H9 (cell line): ENCODE measurements at regions not wholly inside any gene's neighbourhood (a gene's known extent, or its start where the extent isn't known, plus 50 kb on each side); places are given as distances from the start of the nearest gene placed in this dataset.

Source experiments
- DNase-seq: peaks from one replicate; pipeline ENCODE4 v3.0.0-alpha.2; 2017
- H2AFZ ChIP-seq: one replicate; pipeline ENCODE4 v1.6.1; 2013; ENCODE audit warnings: mild to moderate bottlenecking, low read length, control low read depth, moderate library complexity
- H2AK5ac ChIP-seq: 2 replicates; pipeline ENCODE4 v1.6.1; 2013; ENCODE audit warnings: low read length, control low read depth, mixed read lengths; ENCODE audit not compliant: insufficient read length
- H2BK120ac ChIP-seq: one replicate; pipeline ENCODE4 v1.6.1; 2013; ENCODE audit warnings: low read depth, mild to moderate bottlenecking, low read length, control low read depth, inconsistent platforms; ENCODE audit not compliant: poor library complexity, severe bottlenecking
- H2BK12ac ChIP-seq: 2 replicates; pipeline ENCODE4 v1.6.1; 2013; ENCODE audit warnings: low read length, control low read depth, mixed read lengths, low read depth; ENCODE audit not compliant: insufficient read length
- H2BK15ac ChIP-seq: 2 replicates; pipeline ENCODE4 v1.6.1; 2013; ENCODE audit warnings: low read depth, low read length, control low read depth
- H2BK20ac ChIP-seq: one replicate; pipeline ENCODE4 v1.6.1; 2013; ENCODE audit warnings: low read depth, mild to moderate bottlenecking, low read length, control low read depth, inconsistent platforms; ENCODE audit not compliant: poor library complexity, severe bottlenecking
- H2BK5ac ChIP-seq: 2 replicates; pipeline ENCODE4 v1.6.1; 2013; ENCODE audit warnings: low read length, control low read depth, mixed read lengths; ENCODE audit not compliant: insufficient read length
- H3K14ac ChIP-seq: 2 replicates; pipeline ENCODE4 v1.6.1; 2013; ENCODE audit warnings: low read length, control low read depth; ENCODE audit not compliant: insufficient read depth
- H3K18ac ChIP-seq: 2 replicates; pipeline ENCODE4 v1.6.1; 2013; ENCODE audit warnings: low read depth, mild to moderate bottlenecking, mixed read lengths, low read length, control low read depth; ENCODE audit not compliant: insufficient read length
- H3K23ac ChIP-seq: 2 replicates; pipeline ENCODE4 v1.6.1; 2013; ENCODE audit warnings: low read length, control low read depth, mixed read lengths, low read depth; ENCODE audit not compliant: insufficient read length
- H3K23me2 ChIP-seq: 2 replicates; pipeline ENCODE4 v1.6.1; 2013; ENCODE audit warnings: low read depth, mild to moderate bottlenecking, mixed read lengths, low read length, control low read depth; ENCODE audit not compliant: insufficient read length, poor library complexity, severe bottlenecking
- H3K27ac ChIP-seq: 2 replicates; pipeline ENCODE4 v1.5.1; 2013; ENCODE audit warnings: low read length, control low read depth, mixed read lengths, low read depth; ENCODE audit not compliant: insufficient read length
- H3K27me3 ChIP-seq: 2 replicates; pipeline ENCODE4 v1.6.1; 2013; ENCODE audit warnings: low read length, control low read depth, inconsistent platforms; ENCODE audit not compliant: insufficient read depth
- H3K4ac ChIP-seq: 2 replicates; pipeline ENCODE4 v1.6.1; 2013; ENCODE audit warnings: low read depth, mild to moderate bottlenecking, control low read depth, inconsistent platforms, low read length, moderate library complexity
- H3K4me1 ChIP-seq: 2 replicates; pipeline ENCODE4 v1.6.1; 2013; ENCODE audit warnings: low read length, control low read depth, inconsistent platforms; ENCODE audit not compliant: insufficient read depth
- H3K4me2 ChIP-seq: 2 replicates; pipeline ENCODE4 v1.6.1; 2013; ENCODE audit warnings: low read length, control low read depth, mixed read lengths; ENCODE audit not compliant: insufficient read length, insufficient read depth
- H3K56ac ChIP-seq: 2 replicates; pipeline ENCODE4 v1.6.1; 2013; ENCODE audit warnings: low read depth, mild to moderate bottlenecking, mixed read lengths, low read length, control low read depth; ENCODE audit not compliant: insufficient read length
- H3K79me1 ChIP-seq: 2 replicates; pipeline ENCODE4 v1.6.1; 2013; ENCODE audit warnings: low read depth, mild to moderate bottlenecking, moderate library complexity, low read length, control low read depth, inconsistent platforms; ENCODE audit not compliant: insufficient read depth, poor library complexity, severe bottlenecking
- H3K79me2 ChIP-seq: 2 replicates; pipeline ENCODE4 v1.6.1; 2013; ENCODE audit warnings: low read length, control low read depth, inconsistent platforms; ENCODE audit not compliant: insufficient read depth
- H3K9ac ChIP-seq: 2 replicates; pipeline ENCODE4 v1.6.1; 2013; ENCODE audit warnings: low read length, control low read depth, mixed read lengths; ENCODE audit not compliant: insufficient read length; ENCODE audit errors: extremely low read depth
- H3K9me3 ChIP-seq: one replicate; pipeline ENCODE4 v1.6.1; 2013; ENCODE audit warnings: low read depth, low read length, inconsistent platforms; ENCODE audit not compliant: control insufficient read depth
- H3T11ph ChIP-seq: one replicate; pipeline ENCODE4 v1.6.1; 2013; ENCODE audit warnings: mild to moderate bottlenecking, low read length, control low read depth, inconsistent platforms
- H4K20me1 ChIP-seq: one replicate; pipeline ENCODE4 v1.6.1; 2013; ENCODE audit not compliant: control insufficient read depth, insufficient read length, insufficient read depth
- H4K5ac ChIP-seq: 2 replicates; pipeline ENCODE4 v1.6.1; 2013; ENCODE audit warnings: low read depth, mild to moderate bottlenecking, mixed read lengths, low read length, control low read depth; ENCODE audit not compliant: insufficient read length
- H4K8ac ChIP-seq: replicated peaks from 2 replicates; pipeline ENCODE4 v1.6.1; 2013; ENCODE audit warnings: low read length, control low read depth, mixed read lengths, low read depth; ENCODE audit not compliant: insufficient read length
- H4K91ac ChIP-seq: 2 replicates; pipeline ENCODE4 v1.6.1; 2013; ENCODE audit warnings: low read depth, mild to moderate bottlenecking, moderate library complexity, mixed read lengths, low read length, control low read depth; ENCODE audit not compliant: insufficient read length
- H3K27ac Mint-ChIP-seq, 3 experiments: 2 replicates in 2 of 3; 3 replicates in 1 of 3; pipeline ENCODE4 v1.8.0; 2020 to 2021; ENCODE audit warnings: mixed read lengths in 3 of 3, mild to moderate bottlenecking in 1 of 3, moderate library complexity in 1 of 3
- H3K27me3 Mint-ChIP-seq: 2 replicates; pipeline ENCODE4 v1.8.0; 2021; ENCODE audit warnings: low read depth, mild to moderate bottlenecking, moderate library complexity, mixed read lengths
- H3K36me3 Mint-ChIP-seq, 3 experiments: 2 replicates in 2 of 3; 3 replicates in 1 of 3; pipeline ENCODE4 v1.8.0; 2020 to 2021; ENCODE audit warnings: low read depth in 3 of 3, mixed read lengths in 3 of 3; ENCODE audit not compliant: insufficient read depth in 1 of 3
- H3K4me1 Mint-ChIP-seq, 2 experiments: 2 replicates each; pipeline ENCODE4 v1.8.0; 2020; ENCODE audit warnings: mixed read lengths in 2 of 2
- H3K4me3 Mint-ChIP-seq, 2 experiments: 2 replicates in 1 of 2; 3 replicates in 1 of 2; pipeline ENCODE4 v1.8.0; 2020 to 2021; ENCODE audit warnings: mild to moderate bottlenecking in 2 of 2, mixed read lengths in 2 of 2, moderate library complexity in 1 of 2
- H3K9me3 Mint-ChIP-seq, 2 experiments: 2 replicates in 1 of 2; 3 replicates in 1 of 2; pipeline ENCODE4 v1.8.0; 2020; ENCODE audit warnings: mild to moderate bottlenecking in 2 of 2, mixed read lengths in 2 of 2, moderate library complexity in 1 of 2
- CTCF ChIP-seq: fragments of 200-600 bp; sonication (generic); conservative IDR thresholded peaks from 3 replicates; pipeline ENCODE4 v1.8.0; 2021; ENCODE audit warnings: antibody characterized with exemption, mild to moderate bottlenecking
- WGBS: extraction: QIAGEN DNeasy Blood & Tissue Kit; methylation state at CpG from one replicate; pipeline ENCODE4 v1.1.7; 2013; ENCODE audit warnings: missing lambda C conversion rate, low lambda C conversion rate, mixed read lengths; ENCODE audit not compliant: insufficient read length; ENCODE audit errors: extremely low coverage; 5-methylcytosine and 5-hydroxymethylcytosine counted together

GRCh38 chr13:30845297-30846214, 60.5 kb upstream of the MEDAG start:
- peaks cover 6 to 10% of the 10 kb centered on the region in 2 experiments for H3K4me1 Mint-ChIP-seq
- no peak overlapping the region for H4K5ac ChIP-seq
- H3T11ph ChIP-seq, result no peak overlapping the region
- H2AFZ ChIP-seq, result no peak overlapping the region
- no peak overlapping the region for H3K18ac ChIP-seq
- no peaks in the 10 kb centered on the region for H3K9me3 ChIP-seq
- H3K4me1 ChIP-seq, result no peaks in the 10 kb centered on the region; the same call in 1 of the 2 replicates
- H3K79me2 ChIP-seq, result no peaks in the 10 kb centered on the region
- TF ChIP-seq CTCF, result no peak
- H2BK120ac ChIP-seq, result no peak overlapping the region
- H3K23me2 ChIP-seq, result no peaks in the 10 kb centered on the region
- no peak overlapping the region for H3K27ac Mint-ChIP-seq
- H3K14ac ChIP-seq, result no peak overlapping the region
- no peak overlapping the region for H2AK5ac ChIP-seq
- no peak overlapping the region for H3K4me2 ChIP-seq
- no peaks in the 10 kb centered on the region for H3K79me1 ChIP-seq
- H2BK15ac ChIP-seq, result no peak overlapping the region
- H3K27ac ChIP-seq, result no peak overlapping the region
- no peaks in the 10 kb centered on the region for H3K27me3 ChIP-seq
- H4K20me1 ChIP-seq, result peaks cover 3% of the 10 kb centered on the region
- no peak overlapping the region for H3K9ac ChIP-seq
- peaks cover 4% of the 10 kb centered on the region for H3K27me3 Mint-ChIP-seq
- no peak overlapping the region for H4K91ac ChIP-seq
- H3K4ac ChIP-seq, result no peak overlapping the region
- no peak for DNase-seq
- no peak overlapping the region for H3K23ac ChIP-seq
- no peak overlapping the region for H3K4me3 Mint-ChIP-seq
- no CpG with 5 or more reads among the region's 11 CpGs for WGBS
- H2BK12ac ChIP-seq, result no peak overlapping the region
- H3K9me3 Mint-ChIP-seq, result no peaks in the 10 kb centered on the region
- H2BK5ac ChIP-seq, result no peak overlapping the region
- H2BK20ac ChIP-seq, result no peak overlapping the region
- no peaks in the 10 kb centered on the region for H3K36me3 Mint-ChIP-seq
- no peak overlapping the region for H4K8ac ChIP-seq
- no peak overlapping the region for H3K56ac ChIP-seq
